Natural killer cell (primary cell): ENCODE measurements at regions not wholly inside any gene's neighbourhood (a gene's known extent, or its start where the extent isn't known, plus 50 kb on each side); places are given as distances from the start of the nearest gene placed in this dataset.

Source experiments
- ATAC-seq, 3 donors: fragments of 150-1000 bp in 2 of 3; fragments of 200-7000 bp in 1 of 3; cut with Tn5 transposase; 1 replicate in 1 of 3; 2 replicates in 2 of 3; pipeline ENCODE4 v1.10.0; 2021; ENCODE audit warnings: mild to moderate bottlenecking in 2 of 3, moderate library complexity in 2 of 3
- DNase-seq, 2 donors: peaks; one replicate each; pipeline versions ENCODE4 v3.0.0 to v3.0.0-alpha.2; 2013 to 2021; ENCODE audit warnings: mixed read lengths in 1 of 2
- H3K27ac ChIP-seq: one replicate; pipeline ENCODE4 v1.5.1; 2013; ENCODE audit warnings: mild to moderate bottlenecking, low read length
- H3K27me3 ChIP-seq: one replicate; pipeline ENCODE4 v1.6.1; 2013; ENCODE audit warnings: low read length; ENCODE audit not compliant: control insufficient read depth, insufficient read depth
- H3K36me3 ChIP-seq: one replicate; pipeline ENCODE4 v1.6.1; 2013; ENCODE audit warnings: low read length; ENCODE audit not compliant: control insufficient read depth, insufficient read depth
- H3K4me1 ChIP-seq: one replicate; pipeline ENCODE4 v1.6.1; 2013; ENCODE audit warnings: low read length; ENCODE audit not compliant: control insufficient read depth, insufficient read depth
- H3K4me3 ChIP-seq: one replicate; pipeline ENCODE4 v1.5.1; 2013; ENCODE audit warnings: low read length
- H3K9me3 ChIP-seq: one replicate; pipeline ENCODE4 v1.6.1; 2013; ENCODE audit warnings: low read length; ENCODE audit not compliant: control insufficient read depth, insufficient read depth
- H3K27ac Mint-ChIP-seq, 2 donors: one replicate each; pipeline ENCODE4 v1.8.0; 2022; ENCODE audit warnings: mild to moderate bottlenecking in 2 of 2, mixed read lengths in 2 of 2, moderate library complexity in 1 of 2
- H3K27me3 Mint-ChIP-seq, 2 donors: one replicate each; pipeline ENCODE4 v1.8.0; 2022; ENCODE audit warnings: low read depth in 2 of 2, mixed read lengths in 2 of 2
- H3K36me3 Mint-ChIP-seq: one replicate; pipeline ENCODE4 v1.8.0; 2022; ENCODE audit warnings: mixed read lengths
- H3K4me1 Mint-ChIP-seq, 2 donors: one replicate each; pipeline ENCODE4 v1.8.0; 2022; ENCODE audit warnings: mixed read lengths in 2 of 2
- H3K4me3 Mint-ChIP-seq: one replicate; pipeline ENCODE4 v1.8.0; 2022; ENCODE audit warnings: mild to moderate bottlenecking, moderate library complexity, mixed read lengths
- H3K9me3 Mint-ChIP-seq, 2 donors: one replicate each; pipeline ENCODE4 v1.8.0; 2022; ENCODE audit warnings: mixed read lengths in 2 of 2
- CTCF ChIP-seq: fragments of 200-600 bp; IDR thresholded peaks from one replicate; pipeline ENCODE4 v1.8.0; 2022; ENCODE audit warnings: antibody characterized with exemption
- WGBS: methylation state at CpG from one replicate; pipeline ENCODE4 v1.1.7; 2013; ENCODE audit warnings: missing lambda C conversion rate; ENCODE audit not compliant: insufficient coverage; 5-methylcytosine and 5-hydroxymethylcytosine counted together
- intact Hi-C: fragments of 100-400 bp; cut with micrococcal nuclease; formaldehyde crosslinking; loops from one replicate; pipeline ENCODE4 v1.14.2; 2022

DNA sequence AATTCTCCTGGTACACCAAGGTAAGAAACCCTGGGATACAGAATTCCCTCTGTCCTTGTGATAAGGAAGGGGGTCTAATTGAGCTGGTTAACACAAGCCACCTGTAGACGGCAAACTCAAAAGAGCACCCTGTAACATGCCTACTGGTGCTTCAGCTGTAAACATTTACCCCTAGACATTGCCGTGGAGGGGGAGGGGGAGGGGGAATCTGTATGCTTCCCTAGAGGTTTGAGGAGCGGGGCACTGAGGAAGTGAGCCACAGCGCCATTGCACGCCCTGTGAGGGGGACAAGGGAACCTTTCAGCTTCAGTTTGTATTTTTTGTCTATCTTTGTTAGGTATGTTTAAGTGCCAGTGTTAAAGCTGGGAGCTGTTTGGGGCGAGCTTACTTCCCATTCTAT is 99.8 kb downstream of the AASDHPPT start:
- Mint-ChIP-seq H3K4me3 (no peak overlapping the region), H3K27me3 (no peaks in the 10 kb centered on the region), H3K36me3 (no peaks in the 10 kb centered on the region), H3K27ac (no peak overlapping the region), H3K9me3 (peaks cover 2 to 4% of the 10 kb centered on the region in 2 donors), H3K4me1 (no peaks in the 10 kb centered on the region)
- Histone ChIP-seq H3K27ac (no peak overlapping the region), H3K4me3 (no peak overlapping the region), H3K4me1 (no peaks in the 10 kb centered on the region), H3K36me3 (no peaks in the 10 kb centered on the region), H3K27me3 (no peaks in the 10 kb centered on the region), H3K9me3 (no peaks in the 10 kb centered on the region)
- TF ChIP-seq CTCF, result no peak
- intact Hi-C loops, result no loop called here
- 71% methylated on average over 6 of the region's 6 CpGs for WGBS
- ATAC-seq (no peak), DNase-seq (no peak)

DNA sequence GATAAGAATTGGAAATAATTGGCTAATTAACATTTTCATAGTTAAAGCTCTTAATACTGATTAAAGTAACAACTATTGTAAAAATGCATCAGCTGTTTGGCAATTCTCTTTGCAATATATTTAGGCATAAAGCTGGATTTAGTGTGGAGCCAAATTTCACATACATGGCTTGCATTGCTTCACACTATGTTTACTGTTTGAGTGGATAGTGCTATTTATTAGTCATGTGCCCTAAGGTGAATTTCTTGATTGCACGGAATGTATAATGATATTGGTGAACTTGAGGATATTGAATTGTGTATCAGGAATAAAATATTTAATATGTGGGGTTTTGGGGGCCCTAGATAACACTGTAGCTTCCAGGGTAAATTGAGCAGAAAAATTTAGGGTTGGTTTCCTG is 100.9 kb downstream of the AASDHPPT start:
- no peak for TF ChIP-seq CTCF
- ATAC-seq, result no peak
- H3K27me3 Mint-ChIP-seq, result no peaks in the 10 kb centered on the region

GRCh38 chr11:106179048-106179447 is 101.6 kb downstream of the AASDHPPT start:
- Mint-ChIP-seq H3K4me3 (no peak overlapping the region), H3K27me3 (no peaks in the 10 kb centered on the region), H3K4me1 (no peaks in the 10 kb centered on the region), H3K36me3 (no peaks in the 10 kb centered on the region), H3K9me3 (peaks cover 2 to 4% of the 10 kb centered on the region in 2 donors), H3K27ac (no peak overlapping the region)
- intact Hi-C loops, result no loop called here
- no peaks in the 10 kb centered on the region for H3K27me3 ChIP-seq
- H3K4me3 ChIP-seq, result no peak overlapping the region
- ATAC-seq, result no peak
- no peaks in the 10 kb centered on the region for H3K4me1 ChIP-seq
- 85% methylated on average over 1 of the region's 1 CpG for WGBS
- no peak for TF ChIP-seq CTCF
- DNase-seq, result no peak
- H3K36me3 ChIP-seq, result no peaks in the 10 kb centered on the region
- no peak overlapping the region for H3K27ac ChIP-seq
- H3K9me3 ChIP-seq, result no peaks in the 10 kb centered on the region

More for the DNA sequence above, 100.9 kb downstream of the AASDHPPT start:
- Mint-ChIP-seq H3K4me3 (no peak overlapping the region), H3K27ac (no peak overlapping the region), H3K9me3 (peaks cover 2 to 4% of the 10 kb centered on the region in 2 donors), H3K4me1 (no peaks in the 10 kb centered on the region), H3K36me3 (no peaks in the 10 kb centered on the region)
- Histone ChIP-seq H3K4me3 (no peak overlapping the region), H3K4me1 (no peaks in the 10 kb centered on the region), H3K27me3 (no peaks in the 10 kb centered on the region), H3K27ac (no peak overlapping the region), H3K9me3 (no peaks in the 10 kb centered on the region), H3K36me3 (no peaks in the 10 kb centered on the region)
- no peak for DNase-seq
- intact Hi-C loops, result no loop called here
- 88% methylated on average over 1 of the region's 1 CpG for WGBS

GRCh38 chr11:106186630-106187029 is 109.2 kb downstream of the AASDHPPT start:
- H3K27me3 ChIP-seq, result no peaks in the 10 kb centered on the region
- no peak overlapping the region for H3K27ac Mint-ChIP-seq
- H3K36me3 Mint-ChIP-seq, result no peaks in the 10 kb centered on the region
- H3K27ac ChIP-seq, result no peak overlapping the region
- WGBS, result 100% methylated on average over 1 of the region's 2 CpGs
- no peak for DNase-seq
- peaks cover 3% of the 10 kb centered on the region for H3K9me3 ChIP-seq
- intact Hi-C loops, result no loop called here
- H3K4me1 Mint-ChIP-seq, result no peaks in the 10 kb centered on the region
- H3K4me3 ChIP-seq, result no peak overlapping the region
- H3K9me3 Mint-ChIP-seq, result peaks cover 5 to 6% of the 10 kb centered on the region in 2 donors
- ATAC-seq, result no peak
- H3K36me3 ChIP-seq, result no peaks in the 10 kb centered on the region
- H3K4me3 Mint-ChIP-seq, result no peak overlapping the region
- H3K4me1 ChIP-seq, result no peaks in the 10 kb centered on the region
- no peaks in the 10 kb centered on the region for H3K27me3 Mint-ChIP-seq
- no peak for TF ChIP-seq CTCF
